ENCODE measurements at regions not wholly inside any gene's neighbourhood (a gene's known extent, or its start where the extent isn't known, plus 50 kb on each side); places are given as distances from the start of the nearest gene placed in this dataset.

DNA sequence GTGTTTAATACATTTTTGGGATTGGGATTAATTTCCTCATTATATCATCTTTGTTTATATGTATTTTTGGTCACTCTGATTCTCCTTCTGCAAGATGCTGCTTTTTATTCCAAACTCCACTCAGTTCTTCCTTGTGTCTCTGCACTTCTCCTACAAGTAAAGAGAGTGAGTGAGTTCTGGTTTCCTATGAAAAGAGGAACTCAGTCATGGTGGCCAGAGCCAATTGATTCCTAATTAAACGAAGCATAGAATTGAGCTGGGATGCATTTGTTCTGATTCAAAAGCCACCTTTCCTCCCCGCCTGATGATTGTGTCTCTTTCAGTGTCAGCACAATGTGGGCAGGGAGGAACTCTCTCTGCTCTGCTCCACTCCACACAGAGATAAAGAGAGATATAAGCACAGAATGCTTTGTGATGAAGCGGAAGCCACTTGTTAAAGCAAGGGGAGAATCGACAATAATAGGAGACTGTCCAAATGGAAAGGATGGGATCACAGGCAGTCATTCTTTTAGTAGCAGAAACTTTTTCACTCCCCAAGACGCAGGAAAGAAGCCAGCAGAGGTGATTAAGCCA is 121.3 kb upstream of the GOT2 start:
- Mint-ChIP-seq H3K4me3 (ENCODE audit: unreplicated experiment) (no peak overlapping the region), H3K27ac (ENCODE audit: unreplicated experiment) (no peak overlapping the region), H3K27me3 (ENCODE audit: unreplicated experiment) (no peaks in the 10 kb centered on the region), H3K9me3 (ENCODE audit: unreplicated experiment) (no peaks in the 10 kb centered on the region), H3K4me1 (ENCODE audit: low read depth, unreplicated experiment) (no peaks in the 10 kb centered on the region), H3K36me3 (ENCODE audit: unreplicated experiment) (no peaks in the 10 kb centered on the region)
- no peak for DNase-seq
- TF ChIP-seq, protein P1, sequence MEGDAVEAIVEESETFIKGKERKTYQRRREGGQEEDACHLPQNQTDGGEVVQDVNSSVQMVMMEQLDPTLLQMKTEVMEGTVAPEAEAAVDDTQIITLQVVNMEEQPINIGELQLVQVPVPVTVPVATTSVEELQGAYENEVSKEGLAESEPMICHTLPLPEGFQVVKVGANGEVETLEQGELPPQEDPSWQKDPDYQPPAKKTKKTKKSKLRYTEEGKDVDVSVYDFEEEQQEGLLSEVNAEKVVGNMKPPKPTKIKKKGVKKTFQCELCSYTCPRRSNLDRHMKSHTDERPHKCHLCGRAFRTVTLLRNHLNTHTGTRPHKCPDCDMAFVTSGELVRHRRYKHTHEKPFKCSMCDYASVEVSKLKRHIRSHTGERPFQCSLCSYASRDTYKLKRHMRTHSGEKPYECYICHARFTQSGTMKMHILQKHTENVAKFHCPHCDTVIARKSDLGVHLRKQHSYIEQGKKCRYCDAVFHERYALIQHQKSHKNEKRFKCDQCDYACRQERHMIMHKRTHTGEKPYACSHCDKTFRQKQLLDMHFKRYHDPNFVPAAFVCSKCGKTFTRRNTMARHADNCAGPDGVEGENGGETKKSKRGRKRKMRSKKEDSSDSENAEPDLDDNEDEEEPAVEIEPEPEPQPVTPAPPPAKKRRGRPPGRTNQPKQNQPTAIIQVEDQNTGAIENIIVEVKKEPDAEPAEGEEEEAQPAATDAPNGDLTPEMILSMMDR (IDR thresholded peaks at IDR 0.05; ENCODE audit: partially characterized antibody, unreplicated experiment) = no peak

DNA sequence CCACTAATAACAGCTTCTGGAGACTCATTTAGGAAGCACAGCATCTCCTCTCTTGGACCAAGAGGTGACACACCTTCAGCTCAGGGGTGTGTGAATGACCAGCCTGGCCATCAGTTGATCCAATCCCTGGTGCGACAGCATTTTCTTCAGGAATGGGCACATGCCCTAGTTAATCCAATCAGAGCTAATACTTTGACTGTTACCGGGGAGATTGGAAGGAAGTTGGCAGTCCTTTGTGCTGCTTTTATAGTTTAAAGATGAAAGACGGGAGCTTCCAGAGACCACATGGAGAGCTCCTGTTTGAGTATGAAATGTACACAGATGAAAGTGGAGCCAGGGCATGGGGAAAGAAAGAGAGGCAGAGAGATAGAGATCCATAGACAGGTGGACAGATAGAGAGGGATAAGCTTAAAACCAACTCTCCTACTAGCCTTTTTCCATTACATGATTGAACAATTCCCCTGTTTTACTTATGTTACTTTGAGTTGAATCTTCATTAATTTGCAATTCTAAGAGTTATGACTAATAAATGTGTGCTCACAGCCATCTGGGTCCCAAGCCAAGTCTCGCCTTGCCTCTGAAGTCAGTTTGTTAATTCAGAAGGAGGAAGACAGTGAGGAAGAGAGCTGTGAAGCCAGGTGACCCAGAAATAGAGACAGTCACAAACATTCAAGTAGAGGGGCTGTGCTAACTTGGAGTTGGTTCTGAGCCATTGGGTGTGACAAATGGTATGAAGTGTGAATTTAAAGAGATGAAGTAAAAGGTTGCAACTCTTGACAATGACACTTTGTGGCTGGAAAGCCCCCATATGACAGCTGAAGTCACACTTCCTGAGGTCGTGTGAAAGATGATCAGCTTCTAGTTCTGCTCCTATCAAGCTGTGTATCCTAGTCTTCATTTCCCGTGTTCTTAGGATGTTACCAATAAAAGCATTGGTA is 120.0 kb upstream of the GOT2 start:
- Mint-ChIP-seq H3K27ac (ENCODE audit: unreplicated experiment) (no peak overlapping the region), H3K9me3 (ENCODE audit: unreplicated experiment) (no peaks in the 10 kb centered on the region), H3K4me3 (ENCODE audit: unreplicated experiment) (no peak overlapping the region), H3K4me1 (ENCODE audit: low read depth, unreplicated experiment) (no peaks in the 10 kb centered on the region), H3K27me3 (ENCODE audit: unreplicated experiment) (no peaks in the 10 kb centered on the region), H3K36me3 (ENCODE audit: unreplicated experiment) (no peaks in the 10 kb centered on the region)
- TF ChIP-seq, protein P1 (IDR thresholded peaks at IDR 0.05; ENCODE audit: partially characterized antibody, unreplicated experiment) = no peak
- no peak for DNase-seq

GRCh38 chr16:58850678-58851020 is 116.5 kb upstream of the GOT2 start:
- no peaks in the 10 kb centered on the region for H3K4me1 Mint-ChIP-seq (ENCODE audit: low read depth, unreplicated experiment)
- H3K27me3 Mint-ChIP-seq (ENCODE audit: unreplicated experiment) = no peaks in the 10 kb centered on the region
- TF ChIP-seq, protein P1 (IDR thresholded peaks at IDR 0.05; ENCODE audit: partially characterized antibody, unreplicated experiment) = no peak
- no peaks in the 10 kb centered on the region for H3K9me3 Mint-ChIP-seq (ENCODE audit: unreplicated experiment)
- H3K36me3 Mint-ChIP-seq (ENCODE audit: unreplicated experiment) = no peaks in the 10 kb centered on the region
- H3K4me3 Mint-ChIP-seq (ENCODE audit: unreplicated experiment) = no peak overlapping the region
- no peak overlapping the region for H3K27ac Mint-ChIP-seq (ENCODE audit: unreplicated experiment)
- DNase-seq = no peak

- H3K4me1 Mint-ChIP-seq (ENCODE audit: low read depth, unreplicated experiment) = peaks cover 2% of the 10 kb centered on the region
- no peaks in the 10 kb centered on the region for H3K9me3 Mint-ChIP-seq (ENCODE audit: unreplicated experiment)
- TF ChIP-seq, protein P1 (IDR thresholded peaks at IDR 0.05; ENCODE audit: partially characterized antibody, unreplicated experiment) = no peak
- no peak overlapping the region for H3K27ac Mint-ChIP-seq (ENCODE audit: unreplicated experiment)
- no peaks in the 10 kb centered on the region for H3K36me3 Mint-ChIP-seq (ENCODE audit: unreplicated experiment)
- no peaks in the 10 kb centered on the region for H3K27me3 Mint-ChIP-seq (ENCODE audit: unreplicated experiment)
- no peak overlapping the region for H3K4me3 Mint-ChIP-seq (ENCODE audit: unreplicated experiment)
- DNase-seq = no peak
These were observed 116.0 kb upstream of the GOT2 start for GRCh38 chr16:58850019-58850677.

DNA sequence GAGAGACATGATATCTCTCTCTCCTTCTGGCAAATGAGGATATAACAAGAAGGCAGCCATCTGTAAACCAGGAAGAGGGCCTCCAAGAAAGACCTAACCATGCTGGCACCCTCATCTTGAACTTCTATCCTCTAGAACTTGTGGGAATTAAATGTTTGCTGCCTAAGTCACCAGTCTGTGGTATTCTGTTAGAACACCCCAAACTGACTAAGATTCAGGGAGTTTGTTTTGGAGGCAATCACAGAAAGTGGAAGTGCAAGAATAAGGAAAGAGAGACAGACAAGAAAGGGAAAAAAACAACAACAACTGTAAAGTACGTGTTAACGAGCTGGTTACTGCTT is 114.5 kb upstream of the GOT2 start:
- Mint-ChIP-seq H3K27me3 (ENCODE audit: unreplicated experiment) (peaks cover 1% of the 10 kb centered on the region), H3K36me3 (ENCODE audit: unreplicated experiment) (no peaks in the 10 kb centered on the region), H3K4me1 (ENCODE audit: low read depth, unreplicated experiment) (peaks cover 3% of the 10 kb centered on the region), H3K27ac (ENCODE audit: unreplicated experiment) (no peak overlapping the region), H3K4me3 (ENCODE audit: unreplicated experiment) (no peak overlapping the region), H3K9me3 (ENCODE audit: unreplicated experiment) (peaks cover 3% of the 10 kb centered on the region)
- no peak for DNase-seq
- TF ChIP-seq, protein P1 (IDR thresholded peaks at IDR 0.05; ENCODE audit: partially characterized antibody, unreplicated experiment) = no peak

Measured in glutamatergic neuron (in vitro differentiated cells).